Activated CD4-positive, alpha-beta T cell treated with anti-CD3 and anti-CD28 coated beads, Interleukin-2, amount 50 U/mL, for 16 hours (primary cell): ENCODE measurements at regions not wholly inside any gene's neighbourhood (a gene's known extent, or its start where the extent isn't known, plus 50 kb on each side); places are given as distances from the start of the nearest gene placed in this dataset.

ENCODE experiments used
- DNase-seq: peaks from one replicate; pipeline ENCODE4 v3.0.0-alpha.2; 2020

DNA sequence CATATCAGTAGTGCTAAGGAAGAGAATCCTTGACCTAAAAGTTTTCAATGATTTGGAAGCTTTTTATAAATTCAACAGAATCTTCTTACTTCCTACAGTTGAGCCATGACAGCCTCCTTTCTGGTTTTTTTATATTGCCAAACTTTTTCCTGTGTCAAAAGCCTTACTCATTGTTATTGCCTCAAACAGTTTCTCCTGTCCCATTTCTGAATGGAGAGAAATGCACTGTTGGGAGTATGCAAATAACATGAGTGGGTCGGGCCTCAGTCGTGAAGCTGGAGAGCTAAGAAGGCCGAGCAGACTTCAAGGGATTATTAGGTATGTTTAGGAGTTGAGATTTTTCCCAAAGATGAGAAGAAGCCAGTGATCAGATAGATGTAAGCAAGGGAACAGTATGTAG, 766.4 kb upstream of the KLHL1 start:
- DNase-seq, result no peak

DNA sequence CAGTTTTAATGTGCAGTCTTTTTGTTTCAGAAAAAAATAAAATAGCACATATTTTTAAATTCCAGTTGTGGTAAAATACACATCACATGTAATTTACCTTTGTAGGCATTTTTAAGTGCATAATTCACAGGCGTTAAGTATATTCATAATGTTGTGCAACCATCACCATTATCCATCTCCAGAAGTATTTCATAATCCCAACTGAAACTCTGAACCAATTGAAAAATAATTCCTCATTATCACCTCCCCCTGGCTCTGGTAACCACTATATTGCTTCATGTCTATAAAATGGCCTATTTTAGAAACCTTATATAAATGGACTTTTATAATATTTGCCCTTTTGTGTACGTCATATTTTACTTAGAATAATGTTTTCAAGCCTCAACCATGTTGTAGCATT, 756.5 kb upstream of the KLHL1 start:
- no peak for DNase-seq

DNA sequence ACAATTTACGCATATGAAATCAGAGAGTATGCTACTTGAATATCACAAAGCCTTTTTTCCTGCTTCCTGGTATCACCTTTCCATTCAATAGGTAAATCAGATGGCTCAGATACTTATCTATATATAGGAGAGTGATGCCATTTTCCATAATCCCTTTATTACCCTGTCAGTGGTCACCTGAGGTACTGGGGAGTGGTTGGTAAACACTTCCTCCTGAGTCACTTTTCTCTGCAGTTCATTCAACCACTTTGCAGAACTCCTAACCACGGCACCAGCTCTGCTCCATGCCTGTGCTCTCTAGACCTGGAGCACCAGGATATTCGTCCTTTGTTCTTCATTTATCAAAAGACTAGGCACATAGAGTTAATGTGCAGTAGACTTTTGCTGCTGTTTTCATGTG, 748.5 kb upstream of the KLHL1 start:
- DNase-seq, result no peak

DNA sequence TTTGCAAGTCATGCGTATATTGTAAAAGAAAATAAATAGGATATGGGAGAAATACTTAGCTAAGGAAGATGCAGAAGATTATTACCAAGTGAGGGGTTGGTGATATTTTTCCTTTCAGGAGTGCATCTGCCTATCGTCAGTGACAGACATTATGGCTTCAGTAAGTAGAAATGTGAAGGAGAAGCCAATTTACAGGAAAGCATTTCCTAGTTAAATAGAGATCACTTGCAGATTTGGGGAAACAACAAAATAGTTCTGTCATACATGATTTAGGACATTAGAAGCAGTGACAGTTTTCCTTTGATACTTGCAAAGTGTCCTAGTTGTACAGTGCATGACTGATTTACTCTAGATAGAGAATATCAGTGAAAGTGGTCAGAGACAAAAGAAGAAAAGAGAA, 747.8 kb upstream of the KLHL1 start:
- no peak for DNase-seq

DNA sequence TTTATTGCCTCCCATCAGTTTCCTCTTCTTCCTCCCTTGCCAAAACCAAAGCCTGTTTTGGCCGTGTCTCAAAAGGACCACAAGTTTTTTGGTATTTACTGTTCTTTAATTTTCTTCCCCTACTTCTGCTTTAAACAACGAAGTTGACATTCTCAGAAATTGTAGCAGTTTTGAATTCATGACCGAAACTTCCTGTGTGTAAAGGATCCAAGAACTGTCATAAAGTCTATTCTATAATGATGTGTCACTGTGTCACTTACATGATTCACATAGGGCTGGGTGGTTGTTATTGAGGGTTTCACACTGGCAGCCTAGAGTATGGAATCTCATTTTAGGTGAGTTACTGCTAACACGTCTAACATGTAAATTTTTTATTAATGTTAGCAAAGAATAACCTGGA, 741.0 kb upstream of the KLHL1 start:
- peak; percentile 15 for DNase-seq

DNA sequence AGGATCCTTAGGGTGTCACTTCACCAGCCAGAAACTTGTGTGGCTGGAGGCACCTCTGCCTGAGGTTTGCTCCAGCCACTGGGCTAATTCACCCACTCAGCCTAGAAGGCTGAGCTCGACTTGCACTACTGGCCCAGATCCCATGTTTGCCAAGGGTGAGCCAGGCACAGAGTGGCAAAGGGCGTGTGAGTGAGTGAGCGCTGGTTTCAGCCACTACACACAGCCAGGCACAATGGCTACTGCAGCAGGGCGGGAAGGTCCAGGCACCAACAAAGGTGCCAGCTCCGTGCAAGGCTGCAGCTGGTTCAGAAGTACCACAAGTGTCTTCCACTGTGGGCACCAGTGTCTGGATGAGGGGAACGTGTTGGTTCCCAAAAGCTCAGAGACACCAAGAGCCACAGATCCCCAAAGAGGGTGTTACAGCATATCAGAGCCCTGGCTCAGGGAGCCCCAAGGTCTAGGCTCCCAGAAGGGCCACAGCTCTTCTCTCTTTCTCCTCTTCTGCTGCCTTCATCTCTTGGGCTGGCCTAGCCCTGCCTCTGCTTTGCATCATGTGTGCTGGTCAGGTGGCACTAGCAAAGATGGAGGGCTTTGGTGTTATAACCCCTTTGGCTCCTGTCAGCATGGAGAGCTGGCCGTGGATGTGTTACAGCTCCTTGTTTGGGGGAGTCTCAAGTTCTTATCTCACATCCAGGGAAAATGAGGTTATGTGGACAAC, 736.3 kb upstream of the KLHL1 start:
- no peak for DNase-seq

DNA sequence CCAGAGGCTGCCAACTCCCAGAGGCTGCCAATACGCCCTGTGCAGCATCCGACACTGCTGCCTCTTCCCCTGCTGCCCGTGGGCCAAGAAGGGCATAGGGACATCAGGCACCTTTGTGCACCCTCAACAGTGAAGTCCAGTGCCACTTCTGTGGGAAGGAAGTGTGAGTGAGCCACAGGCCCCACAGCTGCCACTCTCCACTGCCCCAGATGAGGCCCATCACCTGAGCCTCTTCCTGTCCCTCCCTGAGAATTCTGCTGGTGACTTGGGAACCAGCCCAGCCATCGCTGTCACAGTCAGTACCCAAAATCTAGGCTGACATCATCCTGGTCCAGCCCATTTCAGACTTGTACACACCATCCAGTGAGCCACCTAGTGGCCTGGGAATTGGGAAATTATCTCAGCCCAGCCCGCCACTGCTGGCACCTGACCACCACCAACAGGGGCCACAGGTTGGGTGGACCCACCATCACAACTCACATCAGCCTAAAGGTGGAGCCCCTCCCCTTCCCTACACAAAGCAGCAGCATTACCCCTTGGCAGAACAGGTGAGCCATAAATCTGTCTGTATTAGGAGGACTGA, 733.9 kb upstream of the KLHL1 start:
- DNase-seq, result no peak

DNA sequence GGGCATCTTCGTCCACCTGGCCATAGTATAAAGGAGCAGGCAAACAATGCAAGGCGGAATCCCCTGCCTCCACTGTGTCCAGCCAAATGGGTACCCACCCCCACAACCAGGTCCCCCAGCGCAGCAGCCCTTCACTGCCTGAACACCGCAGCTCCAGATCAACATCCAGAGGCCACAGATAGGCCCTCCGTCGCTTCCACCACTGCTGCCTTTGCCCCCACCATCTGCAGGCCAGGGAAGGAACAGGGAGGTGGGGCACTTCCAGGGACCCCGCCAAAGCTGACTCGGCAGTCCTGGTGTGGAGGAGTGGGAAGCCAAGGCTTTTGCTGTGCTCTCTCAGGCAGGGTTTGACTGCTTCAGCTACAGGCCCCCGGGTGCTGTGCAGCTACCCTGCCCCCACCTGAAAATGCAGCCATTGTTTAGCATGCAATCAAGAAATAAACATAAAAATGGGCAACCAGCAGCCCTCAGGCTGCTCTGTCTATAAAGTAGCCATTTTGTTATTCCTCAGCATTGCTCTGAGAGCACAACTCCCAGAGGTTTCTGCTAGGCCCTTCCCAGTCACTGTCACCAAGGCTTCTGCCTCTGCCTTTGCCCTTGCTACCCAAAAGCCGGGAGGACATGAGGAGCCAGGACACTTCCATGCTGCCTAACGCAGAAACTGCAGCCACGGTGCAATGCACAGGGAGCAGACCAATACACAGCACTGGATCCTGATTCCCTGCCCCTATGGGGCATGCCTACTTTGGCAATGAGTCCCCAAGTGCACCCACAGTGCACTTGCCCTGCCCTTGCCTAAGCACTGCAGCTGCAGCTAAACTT, 733.2 kb upstream of the KLHL1 start:
- DNase-seq, result no peak

DNA sequence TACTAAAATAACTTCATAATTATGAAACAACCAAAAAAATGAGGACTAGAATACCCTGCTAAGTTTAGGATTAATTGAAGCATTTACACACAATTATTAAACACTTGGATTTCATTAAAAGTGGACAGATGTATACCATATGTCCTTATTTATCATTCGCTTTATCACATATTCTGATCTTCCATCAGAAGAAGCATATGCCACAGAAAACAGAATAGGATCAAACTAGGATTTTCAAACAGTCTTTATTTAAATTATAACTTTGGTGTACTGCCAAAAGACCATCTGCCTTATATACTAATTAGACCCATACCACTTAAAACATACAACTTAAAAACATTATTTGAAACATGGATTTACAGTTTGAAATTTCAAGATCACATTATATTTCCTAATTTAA, 727.1 kb upstream of the KLHL1 start:
- no peak for DNase-seq

DNA sequence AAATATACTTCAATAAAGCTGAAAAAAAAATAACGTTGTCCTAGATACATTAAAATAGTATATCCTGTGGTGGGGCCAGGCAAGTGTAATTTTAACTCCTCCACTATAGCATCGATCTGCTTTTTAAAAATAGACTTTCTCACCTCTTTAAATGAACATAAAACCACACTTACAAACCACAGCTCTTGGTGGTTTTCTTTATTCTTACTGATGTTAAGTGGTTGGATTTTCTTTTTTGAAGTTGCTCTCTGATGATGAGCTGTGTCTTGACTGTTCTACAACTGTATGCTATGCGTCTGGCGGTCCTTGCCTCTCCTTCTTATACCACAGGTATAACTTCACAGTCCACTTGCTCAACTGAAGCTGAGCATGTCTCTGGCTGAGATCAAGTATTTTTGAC, 721.5 kb upstream of the KLHL1 start:
- no peak for DNase-seq

DNA sequence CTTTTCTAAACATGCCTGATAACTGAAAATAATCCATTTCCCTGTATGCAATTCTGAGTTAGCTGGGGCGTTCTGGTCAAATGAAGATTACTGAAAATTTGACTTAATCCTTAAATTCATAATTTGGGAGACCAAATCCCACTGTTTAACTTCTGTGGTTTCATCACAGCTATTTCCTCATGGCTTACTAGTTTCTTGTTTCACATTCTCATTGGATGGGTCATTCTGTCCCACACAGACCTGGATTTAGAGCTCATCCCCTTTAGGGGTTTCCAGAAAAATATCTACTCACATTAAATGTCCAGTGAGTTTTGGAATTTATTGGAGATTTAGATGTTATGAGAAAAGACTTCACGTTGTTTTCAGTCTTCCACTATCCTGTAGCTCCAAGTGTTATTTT, 709.3 kb upstream of the KLHL1 start:
- DNase-seq, result no peak

DNA sequence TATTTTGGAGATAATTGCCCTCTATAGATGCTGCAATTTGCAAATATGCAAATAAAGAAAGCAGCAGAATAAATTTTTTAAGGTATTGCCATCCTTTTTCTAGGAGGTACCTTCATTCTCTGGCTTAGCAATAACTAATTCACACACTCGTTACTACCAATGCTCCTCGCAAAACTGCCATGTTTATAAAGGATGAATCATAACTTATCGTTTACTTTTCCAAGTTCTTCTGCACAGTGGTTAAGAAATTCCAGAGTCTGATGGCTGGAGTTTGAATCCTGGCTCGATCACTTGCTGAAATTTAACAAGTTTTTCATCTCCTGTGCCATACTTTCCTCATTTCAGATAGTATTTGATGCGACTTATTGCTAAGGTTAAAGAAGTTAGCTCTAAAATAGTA, 708.6 kb upstream of the KLHL1 start:
- DNase-seq, result no peak

DNA sequence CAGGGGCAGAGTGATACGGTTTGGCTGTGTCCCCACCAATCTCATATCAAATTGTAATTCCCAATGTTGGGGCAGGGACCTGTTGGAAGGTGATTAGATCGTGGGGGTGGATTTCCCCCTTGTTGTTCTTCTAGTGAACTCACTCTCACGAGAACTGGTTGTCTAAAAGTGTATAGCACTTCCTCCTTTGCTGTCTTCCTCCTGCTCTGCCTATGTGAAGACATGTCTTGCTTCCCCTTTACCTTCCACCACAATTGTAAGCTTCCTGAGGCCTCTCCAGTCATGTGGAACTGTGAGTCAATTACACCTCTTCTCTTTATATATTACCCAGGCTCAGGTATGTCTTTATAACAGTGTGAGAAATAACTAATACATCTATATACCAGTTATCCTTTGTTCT, 706.4 kb upstream of the KLHL1 start:
- DNase-seq, result no peak

DNA sequence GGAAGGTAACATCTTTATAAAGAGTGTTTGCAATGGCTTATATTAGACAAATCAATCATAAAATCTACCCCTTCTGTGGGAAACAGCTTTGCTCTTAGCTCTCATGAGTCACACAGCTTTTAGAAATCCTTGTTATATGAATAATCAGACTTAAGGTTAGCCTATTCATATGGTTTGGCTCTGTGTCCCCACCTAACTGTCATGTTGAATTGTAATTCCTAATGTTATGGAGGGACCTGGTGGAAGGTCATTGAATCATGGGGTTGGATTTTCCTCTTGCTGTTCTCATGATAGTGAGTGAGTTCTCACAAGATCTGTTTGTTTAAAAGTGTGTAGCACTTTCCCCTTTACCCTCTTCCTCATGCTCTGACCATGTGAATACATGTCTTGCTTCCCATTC, 704.2 kb upstream of the KLHL1 start:
- DNase-seq, result no peak

DNA sequence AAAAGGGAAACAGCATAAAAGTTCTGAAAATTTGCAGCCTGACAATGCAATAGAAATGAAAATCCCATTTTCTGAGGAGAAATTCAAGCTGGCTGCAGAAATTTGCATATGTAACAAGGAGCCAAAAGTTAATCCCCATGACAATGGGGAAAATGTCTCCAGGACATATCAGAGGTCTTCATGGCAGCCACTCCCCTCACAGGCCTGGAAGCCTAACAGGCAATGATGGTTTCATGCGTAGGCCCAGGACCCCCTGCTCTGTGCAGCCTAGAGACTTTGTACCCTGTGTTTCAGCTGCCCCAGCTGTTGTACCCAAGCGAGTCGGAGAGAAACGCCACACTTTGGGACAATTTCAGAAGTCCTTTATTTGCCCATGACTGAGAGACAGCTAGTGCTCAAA, 701.3 kb upstream of the KLHL1 start:
- DNase-seq, result no peak

DNA sequence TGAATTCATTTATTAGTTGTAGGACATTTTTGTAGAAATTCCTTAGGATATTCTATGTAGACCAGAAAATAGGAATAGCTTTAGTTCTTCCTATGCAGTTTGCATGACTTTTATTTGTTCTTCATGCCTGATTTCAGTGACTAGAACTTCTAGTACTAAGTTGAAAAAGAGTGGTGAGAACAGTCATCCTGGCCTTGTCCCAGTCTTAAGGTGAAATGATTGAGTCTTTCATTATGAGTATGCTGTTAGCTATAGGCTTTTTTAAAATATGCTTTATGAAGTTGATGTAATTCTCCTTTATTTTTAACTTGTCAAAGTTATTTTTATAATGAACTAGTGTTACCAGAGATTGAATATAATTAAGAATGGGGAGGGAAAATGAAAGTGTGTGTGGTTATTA, 690.1 kb upstream of the KLHL1 start:
- DNase-seq, result peak; percentile 1

DNA sequence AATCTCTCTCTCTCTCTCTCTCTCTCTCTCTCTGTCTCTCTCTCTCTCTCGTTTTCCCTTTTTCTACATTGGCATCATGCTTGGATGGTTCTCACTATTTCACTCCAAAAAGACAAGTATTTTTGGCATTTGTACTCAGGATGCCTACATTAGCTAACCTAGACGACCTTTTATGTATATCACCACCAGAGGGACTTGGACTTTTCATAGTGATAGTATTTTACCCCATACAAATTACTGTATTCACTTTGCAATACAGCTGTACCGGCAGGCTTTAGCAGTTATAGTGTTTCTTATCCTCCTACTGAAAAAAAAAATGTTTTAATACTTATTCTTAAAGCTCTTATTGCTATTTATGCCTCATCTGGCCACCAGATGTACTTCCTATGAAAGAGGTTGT, 687.2 kb upstream of the KLHL1 start:
- no peak for DNase-seq

DNA sequence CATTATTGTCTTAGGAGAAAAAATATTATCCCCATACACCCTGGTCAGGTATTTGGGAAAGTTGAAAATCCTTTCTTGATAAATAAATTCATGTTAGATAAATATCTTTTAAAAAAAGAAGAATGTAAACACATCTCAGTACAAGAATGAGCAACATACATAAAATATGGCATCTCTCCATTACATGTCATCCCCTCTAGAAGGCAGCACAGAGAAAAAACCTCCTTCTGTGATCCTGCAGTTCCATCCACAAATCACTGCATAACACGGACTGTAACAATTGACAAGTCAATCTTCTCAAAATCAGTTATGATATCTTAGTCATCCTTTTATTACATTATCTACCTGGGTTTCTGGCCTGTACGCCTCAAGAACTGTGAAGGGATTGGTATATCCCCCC, 683.9 kb upstream of the KLHL1 start:
- DNase-seq, result no peak

DNA sequence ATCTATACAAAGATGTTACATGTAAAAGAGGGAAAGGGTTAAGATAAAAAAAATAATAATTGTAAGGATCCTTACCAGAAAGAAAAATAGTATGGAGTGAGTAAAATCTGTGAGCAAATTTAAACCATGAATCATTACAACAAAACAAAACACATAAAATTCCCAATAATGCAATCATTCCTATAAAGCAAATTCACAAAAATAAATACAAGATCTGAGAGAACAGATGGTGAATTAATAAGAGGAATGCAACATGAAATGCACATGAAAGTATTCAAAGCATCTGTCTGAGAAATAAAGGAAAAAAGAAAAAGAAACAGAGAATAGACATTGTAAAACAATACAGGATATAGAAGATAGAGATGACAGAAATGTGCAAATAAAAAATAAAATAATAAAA, 681.5 kb upstream of the KLHL1 start:
- no peak for DNase-seq

DNA sequence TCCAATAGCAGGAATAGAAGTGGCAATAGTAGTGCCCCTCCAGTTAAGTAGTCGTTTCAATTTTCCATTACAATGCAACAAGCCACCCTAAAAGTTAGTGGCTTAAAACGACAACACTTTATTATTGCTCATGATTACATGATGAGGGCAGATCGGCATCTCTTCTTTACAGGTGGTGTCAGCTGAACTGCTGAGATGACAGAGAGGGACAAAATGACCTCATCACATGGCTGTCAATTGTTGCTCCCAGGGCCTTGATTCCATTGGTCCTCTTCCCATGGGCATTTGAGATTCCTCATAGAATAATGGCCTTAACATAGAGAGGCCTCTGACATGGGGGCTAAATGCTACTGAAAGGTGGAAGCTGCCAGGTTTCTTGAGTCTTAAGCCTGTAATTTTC, 679.8 kb upstream of the KLHL1 start:
- DNase-seq, result no peak

DNA sequence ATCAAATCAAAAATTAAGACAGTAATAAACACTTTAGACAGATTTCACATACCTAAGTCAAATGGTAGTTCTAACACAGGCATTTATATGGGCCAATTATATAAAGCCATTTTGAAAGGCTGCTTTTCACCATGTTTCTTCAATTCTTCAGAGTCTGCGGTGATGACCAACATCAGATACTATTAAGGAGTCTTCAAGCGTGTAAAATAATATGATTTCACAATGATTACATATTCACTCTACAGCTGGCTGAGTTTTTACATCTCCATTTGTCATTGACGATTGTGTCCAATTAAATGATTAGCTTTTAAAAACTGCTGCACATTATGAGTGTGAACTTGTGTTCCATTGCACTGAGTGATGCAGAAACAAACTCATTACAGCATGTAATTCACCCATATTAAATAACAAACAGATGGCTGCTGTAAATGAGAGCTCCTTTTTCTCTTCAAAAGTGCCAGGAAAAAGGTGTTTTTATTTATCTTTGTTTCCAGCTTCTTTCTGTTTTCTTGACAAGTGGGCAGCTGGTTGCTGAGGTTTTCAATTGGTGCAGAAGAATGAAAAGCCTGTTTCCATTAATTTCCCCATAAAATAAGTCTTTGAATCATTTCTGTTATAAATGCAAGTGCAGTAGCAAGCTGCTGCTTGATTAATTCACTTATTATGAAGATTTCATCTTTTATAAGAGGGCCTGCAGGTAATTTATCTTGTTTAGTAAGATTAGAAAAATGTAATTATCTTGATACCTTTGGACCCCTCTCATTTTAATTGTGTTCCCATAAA, 676.1 kb upstream of the KLHL1 start:
- no peak for DNase-seq

DNA sequence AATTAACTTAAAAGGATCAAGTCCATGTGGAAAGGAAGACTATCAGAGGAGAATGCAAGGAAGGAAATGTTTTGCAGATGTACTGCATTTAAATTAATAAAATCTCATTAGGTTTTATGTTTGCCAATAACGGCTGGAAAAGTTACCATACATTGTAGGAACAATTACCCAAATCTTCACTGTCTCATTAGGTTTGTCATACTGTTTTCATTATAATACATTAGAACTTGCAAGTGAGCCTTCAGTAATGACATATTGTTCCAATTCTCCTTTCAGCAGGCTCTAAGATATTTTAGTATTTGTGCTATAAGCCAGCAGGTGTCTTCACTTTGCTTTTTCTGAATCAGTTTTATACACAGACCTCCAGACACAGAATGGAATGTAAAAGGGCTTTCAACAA, 661.6 kb upstream of the KLHL1 start:
- no peak for DNase-seq

DNA sequence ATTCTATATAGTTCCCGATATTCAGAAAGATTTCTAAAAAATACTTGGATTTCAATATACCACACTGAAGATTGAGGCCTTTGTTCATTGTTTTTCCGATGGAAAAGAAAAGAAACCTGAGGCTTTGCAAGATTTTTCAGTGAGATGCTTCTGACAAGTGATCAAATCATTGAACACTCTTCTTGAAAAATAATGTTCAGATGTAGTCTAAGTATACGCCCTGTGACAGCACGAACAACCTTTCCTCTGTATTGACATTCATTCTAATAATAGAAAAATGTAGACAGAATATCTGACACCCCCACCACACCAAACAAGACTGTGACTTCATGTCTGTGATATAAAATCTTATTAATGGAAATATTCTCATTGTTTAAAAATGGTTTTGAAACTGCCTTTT, 650.7 kb upstream of the KLHL1 start:
- DNase-seq, result no peak

DNA sequence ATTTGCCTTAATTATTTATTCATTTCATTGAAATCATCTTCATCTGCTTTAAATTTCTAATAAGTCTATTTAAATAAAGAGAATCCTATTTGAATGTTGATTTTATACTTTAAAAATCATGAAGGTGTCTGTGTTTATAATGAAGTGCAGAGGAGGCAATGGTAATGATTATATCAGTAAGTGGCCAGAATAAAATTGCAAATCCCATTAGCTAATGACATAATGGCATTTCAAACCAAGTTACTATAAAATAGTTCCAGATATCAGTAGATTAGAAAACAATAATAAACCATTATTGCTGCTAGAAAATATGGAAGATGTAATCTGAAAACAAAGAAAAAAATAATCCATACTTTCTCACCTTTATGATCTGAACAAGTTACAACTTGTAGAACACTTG, 647.8 kb upstream of the KLHL1 start:
- DNase-seq, result no peak
